ENCODE measurements at regions not wholly inside any gene's neighbourhood (a gene's known extent, or its start where the extent isn't known, plus 50 kb on each side); places are given as distances from the start of the nearest gene placed in this dataset.
"Not testable (repeated sequence)": the region's sequence is repeated elsewhere in the genome, so short reads cannot be mapped to it uniquely, and the experiment has no call there.

DNA sequence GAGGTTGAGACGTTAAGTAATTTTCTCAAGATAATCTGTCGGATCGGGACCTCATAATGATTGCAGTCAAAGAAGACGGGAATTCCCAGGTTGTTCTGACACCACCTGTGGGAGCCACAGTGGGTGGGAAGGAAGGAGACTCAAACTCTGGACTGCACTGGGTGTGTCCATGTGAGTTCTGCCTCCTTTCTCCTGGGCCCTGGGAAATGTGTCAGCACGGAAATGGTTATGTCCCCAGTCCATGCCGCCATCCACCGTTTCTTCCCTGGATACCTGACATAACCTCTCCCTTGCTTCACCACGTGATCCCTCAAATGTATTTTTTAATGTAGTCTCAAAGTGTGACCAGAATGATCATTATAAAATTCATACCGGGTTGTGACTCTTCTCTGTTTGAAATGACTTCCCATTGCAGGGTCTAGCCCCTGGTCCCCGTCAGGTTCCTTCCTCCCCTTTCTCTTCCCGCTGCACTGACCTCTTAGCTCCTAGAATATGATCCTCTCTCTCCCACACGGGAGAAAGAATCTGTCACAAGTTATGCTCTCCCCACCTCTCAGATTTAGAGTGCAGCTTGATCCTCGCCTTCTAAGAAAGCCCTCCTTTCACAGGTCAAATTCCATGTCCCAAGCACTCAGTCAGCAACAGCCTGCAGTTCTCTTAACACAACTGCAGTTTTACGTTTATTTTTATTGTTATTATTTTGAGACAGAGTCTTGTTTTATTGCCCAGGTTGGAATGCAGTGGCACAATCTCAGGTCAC, 820.0 kb upstream of the EEF2KMT start:
- H3K36me3 ChIP-seq (ENCODE audit: control insufficient read depth, insufficient read depth, low read length), result no peaks in the 10 kb centered on the region
- H3K9ac ChIP-seq (ENCODE audit: insufficient read depth, low read length), result no peak overlapping the region
- no peaks in the 10 kb centered on the region for H4K20me1 ChIP-seq (ENCODE audit: control insufficient read depth, extremely low read depth, insufficient read depth, low read length)
- H3K4me2 ChIP-seq (ENCODE audit: extremely low read depth, insufficient read depth, low read length), result no peak overlapping the region
- no peak overlapping the region for H3K27ac ChIP-seq (ENCODE audit: insufficient read depth, low read length)
- no peak for DNase-seq (ENCODE audit: low read depth in 2 of 2)
- H3K9me3 ChIP-seq (ENCODE audit: control insufficient read depth, insufficient read depth, low read depth, low read length), result no peaks in the 10 kb centered on the region
- no peaks in the 10 kb centered on the region for H3K79me2 ChIP-seq (ENCODE audit: control insufficient read depth, insufficient read depth, low read length)
- H2AFZ ChIP-seq (ENCODE audit: low read length), result no peak overlapping the region
- TF ChIP-seq CTCF (conservative IDR thresholded peaks at IDR 0.05 in 1 of 2, IDR thresholded peaks at IDR 0.05 in 1 of 2; ENCODE audit: low read depth in 1 of 2, low read length in 2 of 2) (no peak), EZH2 (IDR thresholded peaks at IDR 0.05; ENCODE audit: low read length, missing control alignments) (no peak)
- no peaks in the 10 kb centered on the region for H3K27me3 ChIP-seq (ENCODE audit: control insufficient read depth, insufficient read depth, low read length)
- H3K4me1 ChIP-seq (ENCODE audit: control insufficient read depth, extremely low read depth, insufficient read depth, low read length), result no peaks in the 10 kb centered on the region
- no peak overlapping the region for H3K4me3 ChIP-seq (replicated peaks in 1 of 4; ENCODE audit: control extremely low read depth in 1 of 4, insufficient read depth in 1 of 4, low read depth in 3 of 4, low read length in 4 of 4)

DNA sequence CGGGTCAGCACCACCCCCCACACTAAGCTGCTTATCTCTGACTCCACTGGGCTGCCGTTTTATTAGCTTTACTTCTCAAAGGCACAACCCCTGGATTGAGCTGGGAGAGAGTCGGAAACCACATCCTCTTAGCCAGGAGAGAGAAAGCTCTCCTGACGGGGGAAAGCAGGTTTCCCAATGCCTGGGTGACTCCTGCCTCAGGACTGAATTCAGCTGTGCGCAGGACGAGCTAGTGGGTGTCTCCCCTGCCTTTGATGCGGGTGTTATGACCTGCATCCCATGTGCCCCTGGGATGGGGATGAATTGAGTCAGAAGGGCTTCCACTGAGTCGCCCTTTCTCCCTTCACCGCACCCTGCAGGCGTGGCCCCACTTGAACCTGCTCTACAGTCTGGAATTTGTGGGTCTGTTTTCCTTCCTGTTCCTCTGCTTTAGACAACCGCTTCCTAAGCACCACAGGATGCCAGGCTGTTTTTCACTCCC, 819.2 kb upstream of the EEF2KMT start:
- no peak for TF ChIP-seq EZH2 (IDR thresholded peaks at IDR 0.05; ENCODE audit: low read length, missing control alignments)
- no peak for TF ChIP-seq CTCF (conservative IDR thresholded peaks at IDR 0.05 in 1 of 2, IDR thresholded peaks at IDR 0.05 in 1 of 2; ENCODE audit: low read depth in 1 of 2, low read length in 2 of 2)
- no peak overlapping the region for H3K9ac ChIP-seq (ENCODE audit: insufficient read depth, low read length)
- H3K36me3 ChIP-seq (ENCODE audit: control insufficient read depth, insufficient read depth, low read length), result no peaks in the 10 kb centered on the region
- H3K79me2 ChIP-seq (ENCODE audit: control insufficient read depth, insufficient read depth, low read length), result no peaks in the 10 kb centered on the region
- no peak overlapping the region for H2AFZ ChIP-seq (ENCODE audit: low read length)
- no peak overlapping the region for H3K4me3 ChIP-seq (replicated peaks in 1 of 4; ENCODE audit: control extremely low read depth in 1 of 4, insufficient read depth in 1 of 4, low read depth in 3 of 4, low read length in 4 of 4)
- H3K9me3 ChIP-seq (ENCODE audit: control insufficient read depth, insufficient read depth, low read depth, low read length), result no peaks in the 10 kb centered on the region
- H3K27me3 ChIP-seq (ENCODE audit: control insufficient read depth, insufficient read depth, low read length), result no peaks in the 10 kb centered on the region
- no peak overlapping the region for H3K4me2 ChIP-seq (ENCODE audit: extremely low read depth, insufficient read depth, low read length)
- no peak overlapping the region for H3K27ac ChIP-seq (ENCODE audit: insufficient read depth, low read length)
- peak in 1 of 2 donors; percentile 67 for DNase-seq (ENCODE audit: low read depth in 2 of 2)
- no peaks in the 10 kb centered on the region for H4K20me1 ChIP-seq (ENCODE audit: control insufficient read depth, extremely low read depth, insufficient read depth, low read length)
- no peaks in the 10 kb centered on the region for H3K4me1 ChIP-seq (ENCODE audit: control insufficient read depth, extremely low read depth, insufficient read depth, low read length)

- Histone ChIP-seq H3K4me2 (ENCODE audit: extremely low read depth, insufficient read depth, low read length) (no peak overlapping the region), H3K9ac (ENCODE audit: insufficient read depth, low read length) (no peak overlapping the region), H3K4me1 (ENCODE audit: control insufficient read depth, extremely low read depth, insufficient read depth, low read length) (no peaks in the 10 kb centered on the region), H2AFZ (ENCODE audit: low read length) (no peak overlapping the region), H3K4me3 (replicated peaks in 1 of 4; ENCODE audit: control extremely low read depth in 1 of 4, insufficient read depth in 1 of 4, low read depth in 3 of 4, low read length in 4 of 4) (no peak overlapping the region), H3K27ac (ENCODE audit: insufficient read depth, low read length) (no peak overlapping the region), H3K9me3 (ENCODE audit: control insufficient read depth, insufficient read depth, low read depth, low read length) (no peaks in the 10 kb centered on the region), H4K20me1 (ENCODE audit: control insufficient read depth, extremely low read depth, insufficient read depth, low read length) (no peaks in the 10 kb centered on the region), H3K36me3 (ENCODE audit: control insufficient read depth, insufficient read depth, low read length) (no peaks in the 10 kb centered on the region), H3K79me2 (ENCODE audit: control insufficient read depth, insufficient read depth, low read length) (no peaks in the 10 kb centered on the region), H3K27me3 (ENCODE audit: control insufficient read depth, insufficient read depth, low read length) (no peaks in the 10 kb centered on the region)
- TF ChIP-seq CTCF (conservative IDR thresholded peaks at IDR 0.05 in 1 of 2, IDR thresholded peaks at IDR 0.05 in 1 of 2; ENCODE audit: low read depth in 1 of 2, low read length in 2 of 2) (no peak), EZH2 (IDR thresholded peaks at IDR 0.05; ENCODE audit: low read length, missing control alignments) (no peak)
- no peak for DNase-seq (ENCODE audit: low read depth in 2 of 2)
Measured at GRCh38 chr16:5911241-5911640, 813.6 kb upstream of the EEF2KMT start.

DNA sequence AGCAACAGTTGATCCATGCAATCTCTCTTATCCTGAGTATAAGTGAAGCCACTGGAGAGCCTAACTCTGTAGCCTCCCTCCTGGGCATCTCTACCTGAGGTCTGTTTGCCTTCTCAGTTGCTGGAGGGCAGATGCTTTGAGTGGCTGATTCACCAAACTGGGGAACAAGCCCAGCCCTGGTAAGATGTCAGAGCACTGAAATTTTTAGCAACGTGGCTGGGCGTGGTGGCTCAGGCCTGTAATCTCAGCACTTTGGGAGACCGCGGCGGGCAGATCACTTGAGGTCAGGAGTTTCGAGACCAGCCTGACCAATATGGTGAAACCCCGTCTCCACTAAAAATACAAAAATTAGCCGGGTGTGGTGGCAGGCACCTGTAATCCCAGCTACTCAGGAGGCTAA, 812.0 kb upstream of the EEF2KMT start:
- H3K9me3 ChIP-seq (ENCODE audit: control insufficient read depth, insufficient read depth, low read depth, low read length); H3K4me1 ChIP-seq (ENCODE audit: control insufficient read depth, extremely low read depth, insufficient read depth, low read length); H3K9ac ChIP-seq (ENCODE audit: insufficient read depth, low read length); H3K27ac ChIP-seq (ENCODE audit: insufficient read depth, low read length); H3K4me2 ChIP-seq (ENCODE audit: extremely low read depth, insufficient read depth, low read length); H2AFZ ChIP-seq (ENCODE audit: low read length); DNase-seq (ENCODE audit: low read depth in 2 of 2); H3K4me3 ChIP-seq (replicated peaks in 1 of 4; ENCODE audit: control extremely low read depth in 1 of 4, insufficient read depth in 1 of 4, low read depth in 3 of 4, low read length in 4 of 4); H3K36me3 ChIP-seq (ENCODE audit: control insufficient read depth, insufficient read depth, low read length); H3K79me2 ChIP-seq (ENCODE audit: control insufficient read depth, insufficient read depth, low read length); H3K27me3 ChIP-seq (ENCODE audit: control insufficient read depth, insufficient read depth, low read length); H4K20me1 ChIP-seq (ENCODE audit: control insufficient read depth, extremely low read depth, insufficient read depth, low read length): not testable (repeated sequence)

Data from fibroblast of lung (primary cell).